ENCODE measurements at regions not wholly inside any gene's neighbourhood (a gene's known extent, or its start where the extent isn't known, plus 50 kb on each side); places are given as distances from the start of the nearest gene placed in this dataset.

- H3K4me3 ChIP-seq (ENCODE audit: low read depth, low read length) = no peak overlapping the region
- TF ChIP-seq CTCF (IDR thresholded peaks at IDR 0.05; ENCODE audit: borderline replicate concordance, insufficient read depth, low read depth, low read length) = no peak
These were observed 97.5 kb upstream of the RPS23 start for GRCh38 chr5:82375488-82376244.

DNA sequence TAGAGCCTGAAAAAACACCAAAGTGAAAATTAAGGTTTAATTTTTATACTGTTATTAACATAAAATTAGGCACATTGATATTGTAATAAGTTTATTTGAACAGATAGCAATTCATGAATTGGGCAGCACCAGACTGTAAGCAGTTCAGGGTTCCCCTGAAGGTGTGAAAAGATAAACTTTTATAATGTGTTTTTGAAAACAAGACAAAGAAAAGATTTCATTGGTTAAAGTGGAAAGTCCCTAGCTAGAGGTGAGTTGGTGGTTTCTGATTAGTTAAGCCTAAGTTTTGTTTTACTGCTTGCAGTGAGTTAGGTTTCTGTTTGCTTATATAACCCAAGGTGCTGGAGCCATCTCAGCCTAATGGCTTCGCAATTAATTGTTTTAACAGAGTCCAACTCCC is 96.5 kb upstream of the RPS23 start:
- H3K4me3 ChIP-seq (ENCODE audit: low read depth, low read length) = no peak overlapping the region
- no peak for TF ChIP-seq CTCF (IDR thresholded peaks at IDR 0.05; ENCODE audit: borderline replicate concordance, insufficient read depth, low read depth, low read length)

DNA sequence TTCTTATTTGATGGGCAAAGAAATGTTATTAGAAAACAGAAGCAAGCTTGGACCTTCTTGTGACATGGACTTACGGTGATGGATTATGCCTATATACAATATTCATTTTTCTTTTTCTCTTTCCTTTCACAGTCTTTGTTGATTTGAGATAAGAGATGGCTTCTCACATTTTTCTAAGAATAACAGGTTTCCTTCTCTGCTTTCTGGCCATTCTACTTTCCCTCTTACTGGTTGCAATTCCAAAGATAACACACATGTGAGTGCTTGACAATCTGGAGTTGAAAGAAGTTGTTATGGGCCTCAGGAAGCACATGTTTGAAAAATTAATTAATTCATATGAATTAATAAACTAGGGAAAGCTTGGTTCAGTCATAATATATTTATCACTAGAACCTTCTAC is 89.8 kb upstream of the RPS23 start:
- no peak for TF ChIP-seq CTCF (IDR thresholded peaks at IDR 0.05; ENCODE audit: borderline replicate concordance, insufficient read depth, low read depth, low read length)
- H3K4me3 ChIP-seq (ENCODE audit: low read depth, low read length) = no peak overlapping the region

GRCh38 chr5:82365744-82366228 is 87.6 kb upstream of the RPS23 start:
- H3K4me3 ChIP-seq (ENCODE audit: low read depth, low read length) = no peak overlapping the region
- TF ChIP-seq CTCF (IDR thresholded peaks at IDR 0.05; ENCODE audit: borderline replicate concordance, insufficient read depth, low read depth, low read length) = no peak

DNA sequence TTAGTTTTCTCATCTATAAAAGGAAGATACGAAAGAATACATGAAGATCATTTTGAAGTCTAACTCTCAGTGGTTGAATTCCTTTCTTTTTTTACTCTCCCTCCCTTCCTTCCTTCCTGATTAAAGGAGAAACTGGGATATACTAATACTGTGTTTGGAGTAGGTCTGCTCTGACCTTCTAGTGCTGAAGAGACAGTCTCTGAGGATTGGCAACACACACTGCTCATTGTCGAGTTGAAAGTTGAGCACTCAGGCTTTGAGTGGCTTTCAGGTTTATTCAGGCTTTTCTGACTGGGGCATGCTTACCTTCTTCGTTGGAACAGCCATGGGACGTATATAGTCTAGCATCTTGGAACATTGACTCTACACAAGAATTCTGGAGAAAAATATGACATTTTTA is 86.9 kb upstream of the RPS23 start:
- no peak for TF ChIP-seq CTCF (IDR thresholded peaks at IDR 0.05; ENCODE audit: borderline replicate concordance, insufficient read depth, low read depth, low read length)
- H3K4me3 ChIP-seq (ENCODE audit: low read depth, low read length) = no peak overlapping the region

DNA sequence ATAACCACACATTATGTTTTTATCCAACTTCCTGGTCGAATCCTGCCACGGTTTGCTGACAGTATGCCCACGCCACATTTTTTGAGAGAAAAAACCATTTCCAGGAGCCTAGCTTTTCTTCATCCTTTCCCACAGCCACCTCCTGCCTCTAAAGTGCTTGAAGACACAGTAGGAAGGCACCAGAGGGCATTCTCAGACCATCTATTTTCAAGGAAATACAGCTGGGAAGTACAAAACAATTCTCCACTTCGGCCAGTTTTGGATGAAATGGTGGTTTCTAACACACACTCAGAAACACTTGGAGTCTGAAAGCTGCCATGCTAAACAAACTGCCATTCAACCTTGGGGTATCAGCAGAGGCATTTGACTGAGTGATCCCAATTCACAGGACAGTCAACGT is 86.3 kb upstream of the RPS23 start:
- TF ChIP-seq CTCF (IDR thresholded peaks at IDR 0.05; ENCODE audit: borderline replicate concordance, insufficient read depth, low read depth, low read length) = no peak
- no peak overlapping the region for H3K4me3 ChIP-seq (ENCODE audit: low read depth, low read length)

- no peak for TF ChIP-seq CTCF (IDR thresholded peaks at IDR 0.05; ENCODE audit: borderline replicate concordance, insufficient read depth, low read depth, low read length)
These were observed 85.4 kb upstream of the RPS23 start for GRCh38 chr5:82363524-82363923.

More at GRCh38 chr5:82363524-82363923, 85.4 kb upstream of the RPS23 start:
- no peak overlapping the region for H3K4me3 ChIP-seq (ENCODE audit: low read depth, low read length)

Data from GM12875 (cell line).